Stomach (tissue), 4 donors: ENCODE measurements at regions not wholly inside any gene's neighbourhood (a gene's known extent, or its start where the extent isn't known, plus 50 kb on each side); places are given as distances from the start of the nearest gene placed in this dataset.

Experiments used
- CTCF ChIP-seq, 7 experiments: fragments of 450-650 bp in 4 of 7; fragments of 200-600 bp in 3 of 7; sonication (generic) in 3 of 7; IDR thresholded peaks; one replicate each; pipeline ENCODE4 v1.5.1; 2016 to 2019; ENCODE audit warnings: antibody characterized with exemption in 7 of 7, control low read depth in 2 of 7, mild to moderate bottlenecking in 1 of 7
- POLR2A ChIP-seq, 4 donors: fragments of 450-650 bp; IDR thresholded peaks; one replicate each; pipeline ENCODE4 v1.6.1; 2016; ENCODE audit warnings: antibody characterized with exemption in 4 of 4, control low read depth in 2 of 4, mild to moderate bottlenecking in 1 of 4, moderate library complexity in 1 of 4

DNA sequence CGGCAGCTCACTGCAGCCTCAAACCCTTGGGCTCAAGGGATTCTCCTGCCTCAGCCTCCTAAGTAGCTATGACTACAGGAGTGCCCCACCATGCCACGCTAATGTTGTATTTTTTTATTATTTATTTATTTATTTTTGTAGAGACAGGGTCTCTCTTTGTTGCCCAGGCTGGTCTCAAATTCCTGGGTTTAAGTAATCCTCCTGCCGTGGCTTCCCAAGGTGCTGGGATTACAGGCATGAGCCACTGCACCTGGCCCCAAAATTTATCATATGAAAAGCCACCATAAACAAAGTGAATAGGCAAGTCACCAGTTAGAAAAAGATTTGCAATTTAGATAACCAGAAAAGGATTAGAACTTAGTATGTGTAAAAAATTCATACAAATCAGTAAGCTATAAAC is 138.6 kb upstream of the NCK2 start:
- TF ChIP-seq CTCF (IDR thresholded peaks at IDR 0.05) (no peak), POLR2A (IDR thresholded peaks at IDR 0.05) (no peak)
